ENCODE measurements at regions not wholly inside any gene's neighbourhood (a gene's known extent, or its start where the extent isn't known, plus 50 kb on each side); places are given as distances from the start of the nearest gene placed in this dataset.

DNA sequence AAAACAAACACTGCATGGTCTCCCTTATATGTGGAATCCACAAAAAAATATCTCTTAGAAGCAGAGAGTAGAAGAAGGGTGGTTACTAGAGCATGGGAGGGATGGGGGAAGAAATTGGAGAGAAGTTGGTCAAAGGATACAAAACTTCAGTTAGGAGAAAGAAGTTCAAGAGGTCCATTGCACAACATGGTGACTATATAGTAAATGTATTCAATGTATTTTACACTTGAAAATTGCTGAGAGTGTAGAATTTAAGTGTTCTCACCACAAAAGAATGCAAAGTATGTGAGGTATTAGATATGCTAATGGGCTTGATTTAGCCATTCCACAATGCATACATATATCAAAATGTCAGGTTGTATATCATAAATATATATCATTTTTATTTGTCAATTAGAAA is 232.0 kb upstream of the CELF2 start:
- CTCF ChIA-PET, result no interaction called here
- H3K27me3 ChIP-seq (replicated peaks in 1 of 2; ENCODE audit: control insufficient read depth in 2 of 2, insufficient read depth in 2 of 2, low read length in 1 of 2), result no peaks in the 10 kb centered on the region; a peak in 1 of 4 replicates
- H3K4me3 ChIP-seq, result no peak overlapping the region
- DNase-seq (ENCODE audit: low read depth, low spot score) (no peak), ATAC-seq (no peak), FAIRE-seq (no peak)
- H3K27ac ChIP-seq (ENCODE audit: control insufficient read depth, insufficient read depth), result no peak overlapping the region
- POLR2A ChIA-PET, result no interaction called here
- no peaks in the 10 kb centered on the region for H3K79me2 ChIP-seq (ENCODE audit: control insufficient read depth, insufficient read depth, low read length)
- no TSS peak for BruUV-seq (replicated peaks)
- H3K9me3 ChIP-seq (replicated peaks; ENCODE audit: control insufficient read depth, insufficient read depth, low read length), result no peaks in the 10 kb centered on the region
- H3K4me2 ChIP-seq (ENCODE audit: control insufficient read depth, insufficient read depth), result no peak overlapping the region
- H3K4me1 ChIP-seq (ENCODE audit: control insufficient read depth, insufficient read depth, low read length), result no peaks in the 10 kb centered on the region
- no peaks in the 10 kb centered on the region for H4K20me1 ChIP-seq (ENCODE audit: control insufficient read depth, insufficient read depth)
- no peak overlapping the region for H2AFZ ChIP-seq (ENCODE audit: control insufficient read depth, low read depth, low read length)
- intact Hi-C loops (cut with micrococcal nuclease; ENCODE audit: unreplicated experiment) (no loop called here), in situ Hi-C loops (cut with MboI) (no loop called here)
- RAD21 ChIA-PET (ENCODE audit: unreplicated experiment), result no interaction called here
- no peak overlapping the region for H3K9ac ChIP-seq (ENCODE audit: control insufficient read depth, insufficient read depth, low read length)
- SMC1A ChIA-PET (ENCODE audit: uncharacterized antibody, unreplicated experiment), result no interaction called here
- H3K36me3 ChIP-seq (ENCODE audit: control insufficient read depth in 2 of 2, insufficient read depth in 2 of 2, low read length in 1 of 2), result no peaks in the 10 kb centered on the region
- no peak for TF ChIP-seq ATF7 (IDR thresholded peaks at IDR 0.05; ENCODE audit: low read depth)
- no peak for TF ChIP-seq IKZF1 (conservative IDR thresholded peaks at IDR 0.05)

DNA sequence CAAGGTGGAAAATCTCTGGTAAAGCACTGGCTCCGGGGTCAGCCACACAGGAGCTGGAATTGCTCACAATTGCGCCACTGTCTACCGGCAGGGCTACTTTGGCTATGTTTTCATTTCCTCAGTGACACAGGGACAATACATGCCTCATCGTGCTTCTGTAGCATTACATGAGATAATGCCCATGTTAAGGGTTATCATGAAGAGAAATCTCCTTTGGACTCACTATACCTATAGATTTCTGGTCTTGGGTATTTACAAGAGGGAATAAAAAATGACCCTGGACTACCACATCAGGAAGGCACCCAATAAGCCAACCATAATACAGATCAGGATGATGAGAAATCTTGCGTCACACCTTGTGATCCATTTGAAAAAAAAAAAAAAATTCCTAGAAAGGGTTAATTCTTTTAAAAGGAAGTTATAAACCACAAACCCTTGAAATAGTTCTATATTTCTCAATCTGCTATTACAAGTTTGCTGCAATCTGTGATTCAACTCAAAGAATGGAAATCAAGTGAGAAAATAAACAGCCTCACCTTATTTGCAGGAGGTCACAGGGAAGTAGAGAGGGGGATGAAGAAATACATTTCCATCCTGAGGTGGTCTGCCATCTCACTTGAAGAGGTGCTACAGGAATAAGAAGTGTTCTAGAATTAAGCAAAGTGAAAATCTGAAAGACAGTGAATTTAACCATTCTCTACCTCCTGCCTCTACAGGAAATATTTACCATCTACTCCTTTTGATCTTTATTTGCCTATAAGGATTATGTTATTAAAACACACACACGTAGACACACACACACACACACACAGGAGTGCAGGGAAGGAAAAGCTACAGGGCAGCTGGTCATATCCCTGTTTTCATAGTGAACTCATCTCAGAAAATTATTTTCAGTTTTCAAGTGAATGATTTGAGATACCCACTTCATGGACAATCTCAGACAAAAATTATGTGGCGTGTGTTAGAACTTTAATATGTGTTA is 231.3 kb upstream of the CELF2 start:
- H4K20me1 ChIP-seq (ENCODE audit: control insufficient read depth, insufficient read depth), result no peaks in the 10 kb centered on the region
- intact Hi-C loops (cut with micrococcal nuclease; ENCODE audit: unreplicated experiment), result no loop called here
- no TSS peak for BruUV-seq (replicated peaks)
- TF ChIP-seq POLR2A (IDR thresholded peaks at IDR 0.05; ENCODE audit: low read depth, low read length), result no peak
- no peak for TF ChIP-seq ZNF622 (IDR thresholded peaks at IDR 0.05)
- TF ChIP-seq CHD4 (IDR thresholded peaks at IDR 0.05), result no peak
- TF ChIP-seq, protein P1, sequence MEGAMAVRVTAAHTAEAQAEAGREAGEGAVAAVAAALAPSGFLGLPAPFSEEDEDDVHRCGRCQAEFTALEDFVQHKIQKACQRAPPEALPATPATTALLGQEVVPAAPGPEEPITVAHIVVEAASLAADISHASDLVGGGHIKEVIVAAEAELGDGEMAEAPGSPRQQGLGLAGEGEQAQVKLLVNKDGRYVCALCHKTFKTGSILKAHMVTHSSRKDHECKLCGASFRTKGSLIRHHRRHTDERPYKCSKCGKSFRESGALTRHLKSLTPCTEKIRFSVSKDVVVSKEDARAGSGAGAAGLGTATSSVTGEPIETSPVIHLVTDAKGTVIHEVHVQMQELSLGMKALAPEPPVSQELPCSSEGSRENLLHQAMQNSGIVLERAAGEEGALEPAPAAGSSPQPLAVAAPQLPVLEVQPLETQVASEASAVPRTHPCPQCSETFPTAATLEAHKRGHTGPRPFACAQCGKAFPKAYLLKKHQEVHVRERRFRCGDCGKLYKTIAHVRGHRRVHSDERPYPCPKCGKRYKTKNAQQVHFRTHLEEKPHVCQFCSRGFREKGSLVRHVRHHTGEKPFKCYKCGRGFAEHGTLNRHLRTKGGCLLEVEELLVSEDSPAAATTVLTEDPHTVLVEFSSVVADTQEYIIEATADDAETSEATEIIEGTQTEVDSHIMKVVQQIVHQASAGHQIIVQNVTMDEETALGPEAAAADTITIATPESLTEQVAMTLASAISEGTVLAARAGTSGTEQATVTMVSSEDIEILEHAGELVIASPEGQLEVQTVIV (IDR thresholded peaks at IDR 0.05; ENCODE audit: borderline replicate concordance, partially characterized antibody), result no peak
- TF ChIP-seq, protein P2, sequence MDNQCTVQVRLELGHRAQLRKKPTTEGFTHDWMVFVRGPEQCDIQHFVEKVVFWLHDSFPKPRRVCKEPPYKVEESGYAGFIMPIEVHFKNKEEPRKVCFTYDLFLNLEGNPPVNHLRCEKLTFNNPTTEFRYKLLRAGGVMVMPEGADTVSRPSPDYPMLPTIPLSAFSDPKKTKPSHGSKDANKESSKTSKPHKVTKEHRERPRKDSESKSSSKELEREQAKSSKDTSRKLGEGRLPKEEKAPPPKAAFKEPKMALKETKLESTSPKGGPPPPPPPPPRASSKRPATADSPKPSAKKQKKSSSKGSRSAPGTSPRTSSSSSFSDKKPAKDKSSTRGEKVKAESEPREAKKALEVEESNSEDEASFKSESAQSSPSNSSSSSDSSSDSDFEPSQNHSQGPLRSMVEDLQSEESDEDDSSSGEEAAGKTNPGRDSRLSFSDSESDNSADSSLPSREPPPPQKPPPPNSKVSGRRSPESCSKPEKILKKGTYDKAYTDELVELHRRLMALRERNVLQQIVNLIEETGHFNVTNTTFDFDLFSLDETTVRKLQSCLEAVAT (IDR thresholded peaks at IDR 0.05), result no peak
- TF ChIP-seq SIX5 (IDR thresholded peaks at IDR 0.05; ENCODE audit: low read depth, low read length, severe bottlenecking), result no peak
- TF ChIP-seq, protein P3, sequence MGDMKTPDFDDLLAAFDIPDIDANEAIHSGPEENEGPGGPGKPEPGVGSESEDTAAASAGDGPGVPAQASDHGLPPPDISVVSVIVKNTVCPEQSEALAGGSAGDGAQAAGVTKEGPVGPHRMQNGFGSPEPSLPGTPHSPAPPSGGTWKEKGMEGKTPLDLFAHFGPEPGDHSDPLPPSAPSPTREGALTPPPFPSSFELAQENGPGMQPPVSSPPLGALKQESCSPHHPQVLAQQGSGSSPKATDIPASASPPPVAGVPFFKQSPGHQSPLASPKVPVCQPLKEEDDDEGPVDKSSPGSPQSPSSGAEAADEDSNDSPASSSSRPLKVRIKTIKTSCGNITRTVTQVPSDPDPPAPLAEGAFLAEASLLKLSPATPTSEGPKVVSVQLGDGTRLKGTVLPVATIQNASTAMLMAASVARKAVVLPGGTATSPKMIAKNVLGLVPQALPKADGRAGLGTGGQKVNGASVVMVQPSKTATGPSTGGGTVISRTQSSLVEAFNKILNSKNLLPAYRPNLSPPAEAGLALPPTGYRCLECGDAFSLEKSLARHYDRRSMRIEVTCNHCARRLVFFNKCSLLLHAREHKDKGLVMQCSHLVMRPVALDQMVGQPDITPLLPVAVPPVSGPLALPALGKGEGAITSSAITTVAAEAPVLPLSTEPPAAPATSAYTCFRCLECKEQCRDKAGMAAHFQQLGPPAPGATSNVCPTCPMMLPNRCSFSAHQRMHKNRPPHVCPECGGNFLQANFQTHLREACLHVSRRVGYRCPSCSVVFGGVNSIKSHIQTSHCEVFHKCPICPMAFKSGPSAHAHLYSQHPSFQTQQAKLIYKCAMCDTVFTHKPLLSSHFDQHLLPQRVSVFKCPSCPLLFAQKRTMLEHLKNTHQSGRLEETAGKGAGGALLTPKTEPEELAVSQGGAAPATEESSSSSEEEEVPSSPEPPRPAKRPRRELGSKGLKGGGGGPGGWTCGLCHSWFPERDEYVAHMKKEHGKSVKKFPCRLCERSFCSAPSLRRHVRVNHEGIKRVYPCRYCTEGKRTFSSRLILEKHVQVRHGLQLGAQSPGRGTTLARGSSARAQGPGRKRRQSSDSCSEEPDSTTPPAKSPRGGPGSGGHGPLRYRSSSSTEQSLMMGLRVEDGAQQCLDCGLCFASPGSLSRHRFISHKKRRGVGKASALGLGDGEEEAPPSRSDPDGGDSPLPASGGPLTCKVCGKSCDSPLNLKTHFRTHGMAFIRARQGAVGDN (IDR thresholded peaks at IDR 0.05), result no peak

More for the DNA sequence above, 231.3 kb upstream of the CELF2 start:
- in situ Hi-C loops (cut with MboI), result no loop called here
- Histone ChIP-seq H3K27ac (ENCODE audit: control insufficient read depth, insufficient read depth) (no peak overlapping the region), H3K27me3 (replicated peaks in 1 of 2; ENCODE audit: control insufficient read depth in 2 of 2, insufficient read depth in 2 of 2, low read length in 1 of 2) (no peaks in the 10 kb centered on the region; a peak in 1 of 4 replicates), H2AFZ (ENCODE audit: control insufficient read depth, low read depth, low read length) (no peak overlapping the region), H3K79me2 (ENCODE audit: control insufficient read depth, insufficient read depth, low read length) (no peaks in the 10 kb centered on the region), H3K4me2 (ENCODE audit: control insufficient read depth, insufficient read depth) (no peak overlapping the region), H3K9me3 (replicated peaks; ENCODE audit: control insufficient read depth, insufficient read depth, low read length) (no peaks in the 10 kb centered on the region), H3K9ac (ENCODE audit: control insufficient read depth, insufficient read depth, low read length) (no peak overlapping the region), H3K4me3 (no peak overlapping the region), H3K4me1 (ENCODE audit: control insufficient read depth, insufficient read depth, low read length) (no peaks in the 10 kb centered on the region), H3K36me3 (ENCODE audit: control insufficient read depth in 2 of 2, insufficient read depth in 2 of 2, low read length in 1 of 2) (no peaks in the 10 kb centered on the region)
- ChIA-PET SMC1A (ENCODE audit: uncharacterized antibody, unreplicated experiment) (interaction anchor here (1.5 kb wide), 1 partner anchor 13 kb away, joined by 4 read pairs; no protein-coding TSS in a partner anchor), CTCF (no interaction called here), POLR2A (no interaction called here), RAD21 (ENCODE audit: unreplicated experiment) (no interaction called here)
- 28% methylated on average over 7 of the region's 7 CpGs for WGBS (ENCODE audit: insufficient coverage, insufficient replicate concordance, low lambda C conversion rate, missing lambda C conversion rate)
- FAIRE-seq (no peak), ATAC-seq (no peak), DNase-seq (ENCODE audit: low read depth, low spot score) (no peak)
